ENCODE measurements at regions not wholly inside any gene's neighbourhood (a gene's known extent, or its start where the extent isn't known, plus 50 kb on each side); places are given as distances from the start of the nearest gene placed in this dataset.
A peak's percentile ranks its signal among the peaks of the same experiment; 100 is the strongest.

GRCh38 chr1:90114521-90115141 lies 119.7 kb downstream of the ZNF326 start:
- FAIRE-seq (peak; percentile 14), DNase-seq (ENCODE audit: insufficient read length) (no peak)
- no peak for TF ChIP-seq POLR2AphosphoS5 (IDR thresholded peaks at IDR 0.05; ENCODE audit: low read depth, low read length)
- TF ChIP-seq TAF1 (IDR thresholded peaks at IDR 0.05; ENCODE audit: borderline replicate concordance, low read depth, low read length), result no peak
- TF ChIP-seq POLR2A (IDR thresholded peaks at IDR 0.05; ENCODE audit: low read depth, low read length), result no peak

- no peak for FAIRE-seq
- no peak for TF ChIP-seq POLR2AphosphoS5 (IDR thresholded peaks at IDR 0.05; ENCODE audit: low read depth, low read length)
- no peak for TF ChIP-seq TAF1 (IDR thresholded peaks at IDR 0.05; ENCODE audit: borderline replicate concordance, low read depth, low read length)
- no peak for TF ChIP-seq POLR2A (IDR thresholded peaks at IDR 0.05; ENCODE audit: low read depth, low read length)
- no peak for DNase-seq (ENCODE audit: insufficient read length)
Observed at GRCh38 chr1:90107990-90108389, 113.1 kb downstream of the ZNF326 start.

GRCh38 chr1:90106311-90106710 lies 111.4 kb downstream of the ZNF326 start:
- TF ChIP-seq TAF1 (IDR thresholded peaks at IDR 0.05; ENCODE audit: borderline replicate concordance, low read depth, low read length), result no peak
- no peak for TF ChIP-seq POLR2A (IDR thresholded peaks at IDR 0.05; ENCODE audit: low read depth, low read length)
- no peak for TF ChIP-seq POLR2AphosphoS5 (IDR thresholded peaks at IDR 0.05; ENCODE audit: low read depth, low read length)
- DNase-seq (ENCODE audit: insufficient read length) (no peak), FAIRE-seq (no peak)

- FAIRE-seq, result no peak
- TF ChIP-seq POLR2A (IDR thresholded peaks at IDR 0.05; ENCODE audit: low read depth, low read length), result no peak
- TF ChIP-seq POLR2AphosphoS5 (IDR thresholded peaks at IDR 0.05; ENCODE audit: low read depth, low read length), result no peak
- TF ChIP-seq TAF1 (IDR thresholded peaks at IDR 0.05; ENCODE audit: borderline replicate concordance, low read depth, low read length), result no peak
- DNase-seq (ENCODE audit: insufficient read length), result no peak
Observed at GRCh38 chr1:90104941-90105538, 110.1 kb downstream of the ZNF326 start.

GRCh38 chr1:90100566-90100965 lies 105.7 kb downstream of the ZNF326 start:
- no peak for TF ChIP-seq POLR2AphosphoS5 (IDR thresholded peaks at IDR 0.05; ENCODE audit: low read depth, low read length)
- TF ChIP-seq TAF1 (IDR thresholded peaks at IDR 0.05; ENCODE audit: borderline replicate concordance, low read depth, low read length), result no peak
- TF ChIP-seq POLR2A (IDR thresholded peaks at IDR 0.05; ENCODE audit: low read depth, low read length), result no peak
- FAIRE-seq (no peak), DNase-seq (ENCODE audit: insufficient read length) (no peak)

GRCh38 chr1:90092441-90092840 lies 97.5 kb downstream of the ZNF326 start:
- no peak for FAIRE-seq
- no peak for DNase-seq (ENCODE audit: insufficient read length)
- TF ChIP-seq TAF1 (IDR thresholded peaks at IDR 0.05; ENCODE audit: borderline replicate concordance, low read depth, low read length) (no peak), POLR2A (IDR thresholded peaks at IDR 0.05; ENCODE audit: low read depth, low read length) (no peak), POLR2AphosphoS5 (IDR thresholded peaks at IDR 0.05; ENCODE audit: low read depth, low read length) (no peak)

Data from GM12892 (cell line).